Neural cell (in vitro differentiated cells): ENCODE measurements at regions not wholly inside any gene's neighbourhood (a gene's known extent, or its start where the extent isn't known, plus 50 kb on each side); places are given as distances from the start of the nearest gene placed in this dataset.

Experiments used
- EP300 ChIP-seq: fragments of 450-650 bp; conservative IDR thresholded peaks from 2 replicates; pipeline ENCODE4 v1.6.1; 2014; ENCODE audit warnings: antibody characterized with exemption, mild to moderate bottlenecking, moderate library complexity; ENCODE audit not compliant: poor library complexity, severe bottlenecking
- EZH2 ChIP-seq: fragments of 200-600, 300-800 bp; shearing (Covaris generic), sonication (generic); IDR thresholded peaks from 2 replicates; pipeline ENCODE4 v1.6.1; 2014; ENCODE audit warnings: antibody characterized with exemption, low read length, borderline replicate concordance, mild to moderate bottlenecking; ENCODE audit not compliant: insufficient read depth, poor library complexity, severe bottlenecking
- POLR2AphosphoS5 ChIP-seq: IDR thresholded peaks from 2 replicates; pipeline ENCODE4 v1.6.1; 2012
- SMC3 ChIP-seq: fragments of 450-650 bp; conservative IDR thresholded peaks from 2 replicates; pipeline ENCODE4 v1.6.1; 2014; ENCODE audit warnings: antibody characterized with exemption, mild to moderate bottlenecking, moderate library complexity; ENCODE audit not compliant: poor library complexity
- TF ChIP-seq, protein P1 (sequence below): fragments of 450-650 bp; IDR thresholded peaks from 2 replicates; pipeline ENCODE4 v1.5.1; 2014; ENCODE audit warnings: antibody characterized with exemption, mild to moderate bottlenecking, moderate library complexity; ENCODE audit not compliant: poor library complexity, severe bottlenecking

DNA sequence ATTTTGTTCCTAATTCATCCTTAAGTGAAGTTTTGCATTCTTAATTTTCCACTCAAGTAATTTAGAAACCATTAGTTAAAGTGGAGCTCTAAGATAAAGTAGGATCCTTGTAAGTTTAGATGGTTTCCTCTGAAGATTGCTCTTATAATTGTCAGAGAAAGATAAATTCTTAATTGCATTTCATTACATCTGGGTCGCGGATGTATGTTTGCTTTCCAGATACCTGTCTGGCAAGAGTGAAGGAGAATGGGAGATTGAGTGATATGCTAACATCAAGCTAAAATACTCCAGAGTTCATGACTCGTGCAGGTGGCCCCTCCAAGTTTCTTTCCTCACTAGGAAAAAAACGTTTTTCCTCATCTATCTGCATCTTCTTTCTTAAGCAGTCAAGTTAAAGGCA is 361.8 kb downstream of the DOK5 start:
- TF ChIP-seq, protein P1, sequence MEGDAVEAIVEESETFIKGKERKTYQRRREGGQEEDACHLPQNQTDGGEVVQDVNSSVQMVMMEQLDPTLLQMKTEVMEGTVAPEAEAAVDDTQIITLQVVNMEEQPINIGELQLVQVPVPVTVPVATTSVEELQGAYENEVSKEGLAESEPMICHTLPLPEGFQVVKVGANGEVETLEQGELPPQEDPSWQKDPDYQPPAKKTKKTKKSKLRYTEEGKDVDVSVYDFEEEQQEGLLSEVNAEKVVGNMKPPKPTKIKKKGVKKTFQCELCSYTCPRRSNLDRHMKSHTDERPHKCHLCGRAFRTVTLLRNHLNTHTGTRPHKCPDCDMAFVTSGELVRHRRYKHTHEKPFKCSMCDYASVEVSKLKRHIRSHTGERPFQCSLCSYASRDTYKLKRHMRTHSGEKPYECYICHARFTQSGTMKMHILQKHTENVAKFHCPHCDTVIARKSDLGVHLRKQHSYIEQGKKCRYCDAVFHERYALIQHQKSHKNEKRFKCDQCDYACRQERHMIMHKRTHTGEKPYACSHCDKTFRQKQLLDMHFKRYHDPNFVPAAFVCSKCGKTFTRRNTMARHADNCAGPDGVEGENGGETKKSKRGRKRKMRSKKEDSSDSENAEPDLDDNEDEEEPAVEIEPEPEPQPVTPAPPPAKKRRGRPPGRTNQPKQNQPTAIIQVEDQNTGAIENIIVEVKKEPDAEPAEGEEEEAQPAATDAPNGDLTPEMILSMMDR: no peak
- TF ChIP-seq EZH2: no peak
- TF ChIP-seq POLR2AphosphoS5: no peak
- no peak for TF ChIP-seq SMC3
- no peak for TF ChIP-seq EP300
